HG02610 (cell line): ENCODE measurements at regions not wholly inside any gene's neighbourhood (a gene's known extent, or its start where the extent isn't known, plus 50 kb on each side); places are given as distances from the start of the nearest gene placed in this dataset.

Source experiments
- ATAC-seq: cut with Tn5 transposase; IDR thresholded peaks from one replicate; pipeline ENCODE4 v1.9.1; 2021; ENCODE audit warnings: mild to moderate bottlenecking, moderate library complexity; ENCODE audit not compliant: unreplicated experiment

DNA sequence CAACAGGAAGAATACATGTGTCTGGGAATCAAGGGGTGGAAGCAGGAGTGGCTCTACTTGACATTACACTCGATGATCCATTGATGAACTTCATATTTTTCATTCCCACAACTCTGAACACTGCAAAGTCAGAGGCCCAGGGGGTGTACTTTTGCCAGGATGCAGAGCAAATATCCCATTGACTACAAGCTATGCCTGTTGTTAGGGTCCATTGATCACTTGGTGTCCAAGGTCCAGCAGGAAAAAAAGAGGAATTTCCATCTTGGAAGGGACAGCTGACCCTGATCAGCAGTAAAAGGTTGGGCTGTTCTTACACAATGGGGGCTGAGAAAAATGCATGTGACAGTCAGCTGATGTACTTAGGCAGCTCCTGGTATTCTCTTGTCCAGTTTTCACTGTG, 118.5 kb upstream of the MAP1B start:
- ATAC-seq, result no peak

- no peak for ATAC-seq
These were observed 113.7 kb upstream of the MAP1B start for GRCh38 chr5:71993600-71993999.

DNA sequence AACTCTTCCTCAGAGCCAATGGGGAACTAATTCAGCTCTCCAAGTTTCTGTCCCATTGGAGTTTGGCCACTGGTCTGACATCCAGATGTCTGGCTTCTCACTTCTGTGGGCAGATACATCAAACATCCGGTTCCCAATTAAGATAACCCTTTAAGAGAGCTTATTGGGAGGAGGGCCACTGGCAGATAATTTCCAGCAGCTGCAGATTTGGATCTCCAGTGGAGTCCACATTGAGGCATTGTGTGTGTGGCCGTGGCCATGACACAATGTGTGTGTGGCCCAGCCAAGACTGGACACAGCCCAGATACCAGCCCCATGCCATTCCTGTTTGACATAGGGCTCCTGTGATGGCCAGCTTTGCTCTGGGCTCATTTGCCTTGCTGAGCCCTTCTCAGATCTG, 110.5 kb upstream of the MAP1B start:
- no peak for ATAC-seq

GRCh38 chr5:71998746-71999145, 108.5 kb upstream of the MAP1B start:
- no peak for ATAC-seq

GRCh38 chr5:72000707-72001106, 106.6 kb upstream of the MAP1B start:
- ATAC-seq, result no peak

DNA sequence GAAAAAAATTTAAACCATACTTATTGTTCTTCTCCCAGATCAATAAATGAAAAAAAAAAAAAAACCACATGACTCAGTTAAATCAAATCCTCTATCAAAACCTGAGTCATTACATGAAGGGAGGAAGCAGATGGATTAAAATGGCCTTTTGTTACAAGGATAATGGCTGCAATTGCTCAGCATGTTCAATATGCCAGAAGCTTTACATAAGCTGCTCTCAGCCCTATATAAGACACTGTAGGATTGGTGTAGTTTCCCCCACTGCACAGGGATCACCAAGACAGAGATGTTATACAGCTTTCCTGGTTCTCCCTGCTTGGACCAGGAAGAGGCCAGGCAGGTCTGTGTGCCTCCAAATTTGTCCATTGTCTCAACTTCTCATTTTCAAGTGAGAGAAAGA, 101.6 kb upstream of the MAP1B start:
- ATAC-seq, result no peak

DNA sequence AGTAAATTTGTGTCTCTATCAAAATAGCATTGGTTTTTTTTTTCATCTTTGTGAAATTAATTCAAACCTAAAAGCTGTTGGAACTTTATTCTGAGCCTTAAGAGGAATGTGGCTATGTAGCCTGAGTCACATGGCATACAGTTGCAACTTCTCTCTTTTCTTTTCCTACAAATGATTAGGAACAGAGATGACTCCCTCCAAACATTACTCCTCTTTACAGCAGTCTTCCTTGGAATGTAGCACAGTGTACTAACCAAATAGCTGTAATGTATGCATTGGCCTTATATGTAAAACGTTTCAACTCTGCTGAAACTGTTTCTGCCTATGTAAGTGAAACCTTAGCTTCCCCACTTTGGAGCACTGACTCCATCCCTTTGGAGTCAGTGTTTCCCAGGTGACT, 100.9 kb upstream of the MAP1B start:
- ATAC-seq, result no peak

GRCh38 chr5:72007336-72008111, 99.8 kb upstream of the MAP1B start:
- no peak for ATAC-seq

DNA sequence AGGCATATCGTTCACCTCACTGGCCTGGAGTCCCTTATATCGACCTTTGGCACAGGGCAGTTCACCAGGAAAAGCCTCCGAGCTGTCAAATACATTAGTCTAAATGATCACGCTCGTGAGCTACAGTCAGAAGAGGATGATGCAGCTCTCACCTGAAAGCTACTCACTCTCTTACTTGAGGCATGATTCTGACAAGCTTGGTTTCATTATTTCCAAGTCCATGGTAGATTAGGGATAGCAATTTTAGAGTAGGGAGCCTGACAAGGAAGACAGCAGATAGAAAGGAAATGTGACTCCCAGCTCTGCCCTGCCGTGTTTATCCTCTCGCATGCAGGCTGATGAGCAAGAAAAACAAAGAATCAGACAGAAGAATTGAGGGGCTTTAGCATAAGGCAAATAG, 98.0 kb upstream of the MAP1B start:
- ATAC-seq, result no peak

DNA sequence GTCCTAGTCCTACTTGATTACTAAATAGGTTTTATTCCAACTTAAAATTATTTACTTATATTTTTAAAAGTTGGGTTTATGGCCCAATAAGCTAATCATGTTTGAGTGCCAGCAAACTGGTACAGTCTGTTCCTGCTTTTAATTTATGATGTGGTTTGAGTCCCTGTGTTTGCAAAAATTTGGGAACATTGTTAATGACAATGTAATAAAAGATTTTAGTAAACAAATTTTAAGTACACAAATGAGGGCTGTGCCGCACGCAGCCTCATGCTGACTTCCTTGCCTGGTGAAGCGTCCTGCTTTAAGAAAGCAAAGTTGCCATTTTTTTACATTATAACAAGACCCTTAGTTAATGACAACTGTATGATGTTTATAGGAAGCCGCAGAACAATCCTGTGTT, 96.8 kb upstream of the MAP1B start:
- ATAC-seq, result no peak

DNA sequence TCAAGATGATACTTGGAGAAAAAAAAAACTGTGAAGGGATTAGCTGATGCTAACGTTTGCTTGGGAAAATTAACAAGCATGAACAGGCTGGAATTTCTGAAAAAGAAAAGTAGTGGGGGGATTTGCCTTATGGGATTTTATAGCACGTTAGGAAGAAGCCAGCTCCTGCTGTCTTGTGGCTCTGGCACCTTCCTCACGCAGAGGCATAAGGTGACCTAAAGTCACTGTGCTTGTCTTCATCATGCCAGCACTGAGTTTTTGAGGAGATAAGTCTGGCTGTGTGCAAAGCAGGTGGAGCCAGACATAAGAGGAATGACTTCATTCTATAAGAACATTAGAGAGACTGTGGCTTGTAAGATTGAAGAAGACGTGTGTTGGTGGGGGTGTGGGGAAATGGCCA, 94.4 kb upstream of the MAP1B start:
- ATAC-seq, result no peak

GRCh38 chr5:72013766-72014624, 93.3 kb upstream of the MAP1B start:
- no peak for ATAC-seq

- no peak for ATAC-seq
These were observed 92.1 kb upstream of the MAP1B start for GRCh38 chr5:72015103-72015548.

GRCh38 chr5:72018143-72018803, 89.0 kb upstream of the MAP1B start:
- no peak for ATAC-seq

DNA sequence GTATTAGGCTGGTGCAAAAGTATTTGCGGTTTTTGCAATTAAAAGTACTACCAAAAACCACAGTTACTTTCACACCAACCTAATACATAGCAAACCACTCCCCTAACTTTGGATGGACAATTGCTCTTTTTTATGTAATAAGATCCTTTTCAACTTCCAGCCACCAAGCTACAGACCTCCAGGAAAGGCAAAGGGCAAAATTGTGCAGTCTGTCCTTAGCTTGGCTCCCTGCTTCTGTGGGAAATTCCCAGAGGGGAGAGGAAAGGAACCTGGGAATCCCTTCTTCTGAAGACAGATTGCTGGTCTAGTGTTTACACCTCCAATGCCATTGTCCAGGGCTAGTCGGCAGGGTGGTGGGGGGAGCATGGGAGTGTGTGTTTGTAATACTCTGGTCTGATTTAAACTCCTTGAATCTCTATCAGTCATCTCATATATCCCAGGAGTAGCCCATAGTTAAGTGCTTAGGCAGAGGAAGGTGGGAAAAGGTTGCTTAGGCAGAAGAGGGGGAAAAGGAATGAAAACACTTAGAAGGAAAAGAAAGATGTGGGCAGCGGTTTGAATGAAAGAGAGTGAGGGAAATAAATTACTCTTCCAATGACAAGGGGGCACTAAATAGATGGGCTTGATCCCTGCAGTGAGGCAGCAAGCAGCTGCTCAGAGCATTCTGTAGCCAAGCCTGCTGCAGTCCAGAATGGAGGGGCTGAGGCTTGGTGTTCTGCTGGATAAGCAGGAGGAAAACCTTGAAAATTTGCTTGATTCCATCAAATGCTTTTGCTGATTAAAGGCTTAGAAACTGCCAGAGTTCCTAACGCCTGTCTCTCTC, 86.9 kb upstream of the MAP1B start:
- ATAC-seq, result no peak

DNA sequence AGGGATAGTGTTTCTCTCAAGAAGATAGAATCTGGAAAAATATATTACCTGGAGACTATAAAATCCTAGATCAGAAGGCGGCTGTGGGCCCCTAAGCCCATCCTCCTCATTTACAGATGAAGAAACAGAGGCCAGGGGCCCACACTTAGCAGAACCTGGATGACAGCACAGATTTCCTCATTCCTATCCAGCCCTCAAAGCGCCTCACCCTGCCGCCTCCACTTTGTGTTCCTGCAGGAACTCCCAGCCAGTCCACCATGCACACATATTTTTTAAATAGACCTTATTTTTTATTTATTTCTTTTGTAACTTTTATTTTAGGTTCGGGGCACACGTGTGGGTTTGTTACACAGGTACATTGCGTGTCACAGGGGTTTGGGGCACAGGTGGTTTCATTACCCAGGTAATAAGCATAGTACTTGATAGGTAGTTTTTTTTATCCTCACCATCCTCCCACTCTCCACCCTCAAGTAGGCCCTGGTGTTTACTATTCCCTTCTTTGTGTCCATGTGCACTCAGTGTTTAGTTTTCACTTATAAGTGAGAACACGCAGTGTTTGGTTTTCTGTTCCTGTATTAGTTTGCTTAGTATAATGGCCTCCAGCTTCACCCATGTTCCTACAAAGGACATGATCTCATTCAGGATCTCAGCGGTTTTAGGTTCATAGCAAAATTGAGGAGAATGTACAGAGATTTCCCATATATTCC, 85.5 kb upstream of the MAP1B start:
- no peak for ATAC-seq

GRCh38 chr5:72028382-72028781, 78.9 kb upstream of the MAP1B start:
- no peak for ATAC-seq

GRCh38 chr5:72030237-72030636, 77.0 kb upstream of the MAP1B start:
- no peak for ATAC-seq

- no peak for ATAC-seq
These were observed 74.5 kb upstream of the MAP1B start for GRCh38 chr5:72032788-72033187.

- no peak for ATAC-seq
These were observed 72.5 kb upstream of the MAP1B start for GRCh38 chr5:72034770-72035169.
